ENCODE measurements at regions not wholly inside any gene's neighbourhood (a gene's known extent, or its start where the extent isn't known, plus 50 kb on each side); places are given as distances from the start of the nearest gene placed in this dataset.
"Not testable (repeated sequence)": the region's sequence is repeated elsewhere in the genome, so short reads cannot be mapped to it uniquely, and the experiment has no call there.

DNA sequence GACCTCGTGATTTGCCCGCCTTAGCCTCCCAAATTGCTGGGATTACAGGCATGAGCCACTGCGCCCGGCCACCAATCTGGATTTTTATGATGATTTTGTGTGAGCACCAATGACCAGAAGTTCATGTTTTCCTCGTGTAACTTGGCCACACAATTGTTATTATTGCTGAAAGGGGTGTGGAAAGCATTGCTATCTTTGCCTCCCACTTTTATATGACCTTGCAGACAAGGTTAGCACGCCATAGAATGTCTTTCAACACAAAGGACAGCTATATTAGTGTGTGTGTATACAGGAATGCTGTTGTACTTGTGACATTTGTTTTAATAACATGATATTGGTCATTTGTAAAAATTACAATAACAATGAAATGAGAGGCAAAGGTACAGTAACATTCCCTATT, 155.0 kb upstream of the ERCC6L2 start:
- intact Hi-C loops (cut with DNase I): loop anchor here (2.0 to 10.0 kb wide), 2 partner anchors 50 to 494 kb away; no protein-coding TSS in a partner anchor
- ATAC-seq: no peak
- DNase-seq (ENCODE audit: low spot score): no peak

DNA sequence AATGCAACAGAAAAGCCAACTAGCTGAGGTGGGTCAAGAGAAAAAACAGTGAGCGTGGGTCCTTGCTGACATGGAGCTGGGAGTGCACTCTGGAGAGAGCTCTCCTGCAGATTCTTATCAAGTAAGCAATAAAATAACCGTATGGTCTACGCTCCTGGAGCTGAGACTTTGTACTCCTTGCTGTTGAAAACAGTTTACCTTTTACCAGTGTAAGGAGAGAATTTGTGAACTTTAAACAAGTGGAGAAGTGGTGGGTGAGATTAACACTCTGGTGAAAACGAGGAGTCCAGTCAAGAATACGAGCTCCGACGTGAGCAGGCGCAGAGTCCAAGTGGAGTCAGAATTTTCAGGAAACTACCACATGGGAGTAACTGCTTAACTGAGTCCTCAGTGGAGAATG, 156.1 kb upstream of the ERCC6L2 start:
- no peak for DNase-seq (ENCODE audit: low spot score)
- intact Hi-C loops (cut with DNase I): no loop called here
- ATAC-seq: no peak

DNA sequence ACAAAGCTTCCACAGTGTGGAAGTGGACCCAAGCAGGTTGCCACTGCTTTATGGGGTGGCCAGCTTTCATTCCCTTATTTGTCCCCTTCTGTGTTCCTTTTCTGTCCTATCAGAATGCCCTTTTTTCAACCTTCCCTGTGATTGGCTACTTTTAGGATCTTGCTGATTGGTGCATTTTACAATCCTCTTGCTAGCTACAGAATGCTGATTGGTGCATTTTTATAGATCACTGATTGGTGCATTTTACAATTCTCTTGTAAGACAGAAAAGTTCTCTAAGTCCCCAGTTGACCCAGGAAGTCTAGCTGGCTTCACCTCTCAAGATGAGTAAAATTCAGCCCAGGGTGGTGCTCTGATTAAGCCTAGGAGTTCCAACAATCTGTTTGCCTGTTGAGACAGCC, 157.2 kb upstream of the ERCC6L2 start:
- intact Hi-C loops (cut with DNase I): no loop called here
- no peak for ATAC-seq
- no peak for DNase-seq (ENCODE audit: low spot score)

DNA sequence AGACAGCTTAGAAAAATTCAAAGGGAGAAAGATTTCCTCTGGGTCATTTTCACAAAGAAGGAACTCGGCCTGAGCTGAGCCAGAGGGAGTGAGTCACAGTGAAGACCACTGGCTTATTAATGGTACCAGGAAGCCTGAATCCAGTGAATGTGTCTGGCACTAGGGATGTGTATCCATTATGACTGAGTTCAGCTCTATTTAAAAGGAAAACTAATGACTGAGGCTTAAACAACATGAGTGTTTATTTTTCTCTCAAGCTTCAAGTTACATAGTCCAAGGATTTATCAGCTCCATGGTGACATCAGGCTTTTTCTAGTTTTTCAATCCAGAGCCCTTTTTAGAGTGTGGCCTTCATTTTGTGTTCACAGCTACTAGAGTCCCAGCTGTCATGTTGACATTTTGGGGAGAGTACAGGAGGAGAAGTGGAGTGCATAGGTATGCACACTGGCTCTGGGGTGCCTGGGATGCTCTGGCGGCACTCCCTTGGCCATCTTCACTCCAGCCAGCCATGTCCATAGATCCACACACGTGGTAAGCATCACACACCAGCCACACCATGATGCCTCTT, 159.5 kb upstream of the ERCC6L2 start:
- intact Hi-C loops (cut with DNase I): no loop called here
- ATAC-seq: no peak
- no peak for DNase-seq (ENCODE audit: low spot score)

DNA sequence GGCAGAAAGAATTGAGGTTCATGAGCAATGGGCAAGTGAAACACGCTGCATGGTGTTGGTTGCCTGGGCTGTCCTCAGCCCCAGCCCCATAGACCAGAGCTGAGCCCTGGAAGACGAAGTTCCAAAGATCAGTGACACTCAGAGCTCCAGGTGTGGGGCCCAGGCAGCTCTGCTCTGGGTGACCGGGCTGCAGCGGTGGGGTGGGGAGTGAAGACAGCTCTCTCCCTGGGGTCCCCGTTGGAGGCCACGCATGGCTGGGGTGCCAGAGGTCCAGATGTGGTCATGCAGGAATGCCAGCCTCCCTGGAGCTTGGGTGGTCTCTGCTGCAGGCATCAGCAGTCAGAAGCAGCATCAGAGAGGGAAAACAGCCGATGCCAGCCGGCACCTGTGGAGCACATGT, 165.0 kb upstream of the ERCC6L2 start:
- intact Hi-C loops (cut with DNase I): no loop called here
- no peak for DNase-seq (ENCODE audit: low spot score)
- ATAC-seq: no peak

DNA sequence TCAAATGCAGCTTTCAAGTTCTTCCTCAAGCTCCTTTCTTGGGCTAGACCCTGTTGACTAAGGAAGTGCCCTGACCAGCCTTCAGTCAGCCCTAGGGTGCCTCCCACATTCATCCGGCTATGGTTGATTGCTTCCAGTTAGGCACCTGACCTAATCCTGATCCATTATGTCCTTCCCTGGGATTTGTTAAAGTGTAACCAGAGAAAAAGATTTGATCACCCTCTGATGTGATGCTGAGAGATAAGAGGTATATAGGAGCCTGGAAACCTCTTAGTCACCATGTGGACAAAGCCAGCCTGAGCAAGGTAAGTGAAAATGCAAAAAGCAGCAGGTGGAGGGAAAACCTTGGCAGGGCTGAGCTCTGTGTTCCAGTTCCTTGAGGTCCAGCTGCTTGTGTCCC, 178.8 kb upstream of the ERCC6L2 start:
- intact Hi-C loops (cut with DNase I): no loop called here
- DNase-seq (ENCODE audit: low spot score) (no peak), ATAC-seq (no peak)

DNA sequence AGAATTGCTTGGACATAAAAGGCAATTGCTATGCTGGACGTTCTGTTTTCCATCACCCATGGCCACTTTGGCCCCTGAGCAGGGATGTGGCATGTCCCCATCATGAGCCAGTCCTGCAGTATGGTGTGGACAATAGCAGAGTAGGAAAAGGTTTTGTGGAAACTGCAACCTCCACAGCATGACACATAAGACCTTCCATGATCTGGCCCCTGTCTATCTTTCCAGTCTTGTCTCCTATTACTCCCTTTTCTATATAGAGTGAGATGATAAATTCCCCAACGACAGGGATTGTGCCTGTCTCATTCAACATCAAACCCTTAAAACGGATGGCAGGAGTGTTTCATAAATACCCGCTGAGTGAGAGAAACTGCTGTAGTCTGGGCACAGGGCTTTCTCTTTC, 174.7 kb upstream of the PTCH1 start:
- intact Hi-C loops (cut with DNase I): no loop called here
- no peak for DNase-seq (ENCODE audit: low spot score)
- ATAC-seq: no peak

DNA sequence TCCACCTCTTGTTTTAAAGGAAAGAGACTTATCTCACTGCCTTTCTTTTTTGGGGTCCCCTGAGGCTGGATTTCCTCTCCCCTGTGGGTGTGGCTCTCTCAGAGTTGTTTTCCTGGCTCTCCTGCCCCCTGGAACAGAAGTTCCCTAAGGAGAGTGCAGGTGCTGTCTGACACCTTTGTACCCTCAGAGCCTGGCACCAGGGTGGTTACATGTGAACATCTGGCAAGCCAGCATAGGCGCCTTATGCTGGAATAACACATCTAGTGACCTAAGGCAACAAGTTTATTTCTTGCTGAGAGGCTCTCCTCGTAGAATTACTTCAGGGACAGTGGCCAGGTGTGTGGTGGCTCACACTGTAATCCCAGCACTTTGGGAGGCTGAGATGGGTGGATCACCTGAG, 172.9 kb upstream of the PTCH1 start:
- ATAC-seq (no peak), DNase-seq (ENCODE audit: low spot score) (no peak)
- intact Hi-C loops (cut with DNase I): no loop called here

DNA sequence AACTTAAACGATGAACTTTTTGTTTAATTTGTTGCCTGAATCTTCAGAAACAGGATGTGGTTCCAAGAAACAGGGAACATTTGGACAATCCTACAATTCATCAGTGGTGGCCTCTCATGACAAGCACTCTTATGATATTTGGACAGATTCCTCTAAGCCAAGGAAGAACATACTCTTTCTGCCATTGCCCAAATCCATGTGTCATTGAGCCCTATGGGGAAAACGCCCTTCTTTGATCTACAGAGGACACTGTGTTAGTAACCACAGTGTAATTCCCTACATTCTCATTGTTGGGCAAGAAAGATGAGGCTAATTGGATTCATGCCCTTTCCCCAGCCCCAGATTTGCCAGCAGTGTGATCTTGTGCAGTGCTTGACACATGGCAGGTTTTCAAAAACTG, 167.7 kb upstream of the PTCH1 start:
- intact Hi-C loops (cut with DNase I): no loop called here
- ATAC-seq: no peak
- no peak for DNase-seq (ENCODE audit: low spot score)

DNA sequence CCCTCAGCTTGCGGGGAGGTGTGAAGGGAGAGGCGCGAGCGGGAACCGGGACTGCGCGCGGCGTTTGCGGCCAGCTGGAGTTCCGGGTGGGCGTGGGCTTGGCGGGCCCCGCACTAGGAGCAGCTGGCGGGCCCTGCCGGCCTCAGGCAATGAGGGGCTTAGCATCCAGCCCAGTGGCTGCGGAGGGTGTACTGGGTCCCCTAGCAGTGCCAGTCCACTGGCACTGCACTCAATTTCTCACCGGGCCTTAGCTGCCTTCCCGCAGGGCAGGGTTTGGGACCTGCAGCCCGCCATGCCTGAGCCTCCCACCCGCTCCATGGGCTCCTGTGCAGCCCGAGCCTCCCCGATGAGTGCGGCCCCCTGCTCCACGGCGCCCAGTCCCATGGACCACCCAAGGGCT, 163.5 kb upstream of the PTCH1 start:
- intact Hi-C loops (cut with DNase I); ATAC-seq; DNase-seq (ENCODE audit: low spot score): not testable (repeated sequence)

DNA sequence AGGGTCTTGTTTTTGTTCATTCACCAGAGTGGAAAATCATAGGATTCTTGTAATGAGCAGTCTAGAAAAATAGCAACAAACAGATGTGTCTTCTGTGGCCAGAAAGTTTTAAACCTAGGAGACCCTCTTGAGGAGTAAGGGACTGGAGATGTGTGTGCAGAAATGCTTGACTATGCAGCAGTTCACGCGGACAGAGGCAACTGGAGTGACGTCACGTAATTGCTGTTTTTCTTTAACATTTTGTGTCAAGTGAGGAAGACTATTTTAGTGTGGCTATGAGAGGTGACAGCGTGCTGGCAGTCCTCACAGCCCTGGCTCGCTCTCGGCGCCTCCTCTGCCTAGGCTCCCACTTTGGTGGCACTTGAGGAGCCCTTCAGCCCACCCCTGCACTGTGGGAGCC, 163.1 kb upstream of the PTCH1 start:
- ATAC-seq (no peak), DNase-seq (ENCODE audit: low spot score) (no peak)
- intact Hi-C loops (cut with DNase I): no loop called here

DNA sequence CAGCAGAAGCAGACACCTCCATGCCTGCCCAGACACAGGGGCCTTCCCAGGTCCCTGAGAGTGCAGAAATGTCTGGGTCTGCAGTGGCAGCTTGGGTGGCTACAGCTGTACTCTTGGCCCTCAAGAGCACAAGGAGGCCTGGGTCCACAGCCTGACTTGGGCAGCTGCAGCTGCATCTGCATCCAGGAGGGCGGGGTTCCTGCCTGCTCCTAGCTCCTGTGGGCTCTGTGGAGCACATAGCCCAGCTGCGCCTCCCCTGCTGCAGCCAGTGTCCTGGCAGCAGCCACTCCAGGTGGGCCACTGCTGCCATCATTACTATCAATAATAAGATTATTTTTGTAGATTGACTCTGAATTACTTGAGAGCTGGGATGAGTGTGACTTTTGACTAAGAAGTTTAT, 162.0 kb upstream of the PTCH1 start:
- DNase-seq (ENCODE audit: low spot score): no peak
- peak; percentile 52 for ATAC-seq
- intact Hi-C loops (cut with DNase I): no loop called here

DNA sequence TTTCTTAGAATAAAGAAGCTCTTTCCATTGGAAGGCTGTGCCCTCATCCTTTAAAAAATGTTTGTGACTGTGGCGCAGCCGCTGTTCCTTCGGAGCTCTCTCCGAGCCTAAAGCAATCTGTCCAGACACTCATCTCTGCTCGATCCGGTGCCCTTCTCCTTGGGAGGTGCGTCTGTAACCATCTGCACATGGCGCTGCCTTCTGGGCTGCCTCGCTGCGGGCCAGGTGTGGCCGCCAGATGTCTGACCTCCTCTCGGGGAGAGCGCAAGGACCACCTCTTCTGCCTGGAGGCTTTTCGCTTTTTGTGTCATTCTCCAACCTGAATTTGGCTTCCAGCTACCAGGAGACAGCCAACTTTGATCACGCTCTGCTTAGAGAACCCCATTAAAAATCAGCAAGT, 153.4 kb upstream of the PTCH1 start:
- intact Hi-C loops (cut with DNase I): loop anchor here (2.0 kb wide), 1 partner anchor 51 kb away; no protein-coding TSS in a partner anchor
- no peak for DNase-seq (ENCODE audit: low spot score)
- ATAC-seq: peak; percentile 85

DNA sequence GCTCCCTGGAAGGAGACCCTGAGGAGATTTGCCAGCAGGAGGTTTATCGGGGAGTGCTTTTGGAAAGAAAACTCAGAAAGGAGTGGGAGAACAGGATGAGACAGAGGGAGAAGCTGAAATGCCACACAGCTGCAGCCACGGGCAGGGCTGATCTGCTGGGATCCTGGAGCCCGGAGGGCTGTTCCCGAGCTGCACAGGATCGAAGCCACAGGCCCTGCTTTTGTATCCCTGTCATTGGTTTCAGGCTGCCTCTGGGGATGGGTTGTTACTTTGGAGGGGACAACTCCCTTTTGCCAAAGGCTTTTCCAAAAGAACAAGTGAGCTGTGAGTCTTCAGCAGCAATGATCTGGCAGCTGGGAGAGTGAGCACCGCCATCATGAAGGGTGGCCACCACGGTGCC, 152.5 kb upstream of the PTCH1 start:
- DNase-seq (ENCODE audit: low spot score) (no peak), ATAC-seq (peak; percentile 44)

DNA sequence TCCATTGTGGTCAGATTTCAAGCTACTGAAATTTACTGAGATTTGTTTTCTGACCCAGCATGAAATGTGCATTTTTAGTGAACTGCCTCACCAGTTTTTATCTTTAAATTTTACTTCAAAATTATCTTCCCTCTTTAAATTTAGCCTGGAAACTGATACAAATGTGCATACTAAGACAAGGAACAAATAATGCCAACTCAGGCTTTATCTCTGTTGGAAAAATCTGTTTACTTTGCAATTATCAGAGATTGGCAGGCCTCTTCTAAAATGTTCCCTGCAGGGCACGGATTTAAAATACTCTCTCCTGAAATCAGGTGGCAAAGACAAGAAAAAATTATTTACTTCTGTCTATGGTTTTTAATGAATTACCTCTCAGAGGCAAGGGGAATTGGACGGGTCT, 151.0 kb upstream of the PTCH1 start:
- DNase-seq (ENCODE audit: low spot score) (no peak), ATAC-seq (no peak)
- intact Hi-C loops (cut with DNase I): no loop called here

More for the DNA sequence above, 152.5 kb upstream of the PTCH1 start:
- intact Hi-C loops (cut with DNase I): no loop called here

DNA sequence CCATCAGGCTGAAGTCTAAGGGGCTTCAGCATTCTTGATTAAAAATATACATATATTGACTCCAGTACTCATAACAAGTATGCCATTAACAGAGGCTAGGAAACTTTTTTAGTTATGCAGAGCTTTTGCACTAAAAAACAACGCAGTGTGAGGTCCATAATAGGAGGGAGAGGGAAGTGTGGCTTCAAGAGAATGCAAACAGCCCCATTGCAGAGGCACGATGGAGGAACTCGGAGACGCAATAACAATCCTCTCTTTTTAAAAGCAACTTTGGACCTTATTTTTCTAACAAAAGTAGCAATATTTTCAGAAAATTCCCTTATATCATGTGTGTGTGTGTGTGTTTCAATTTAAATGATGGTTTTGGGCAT, 150.0 kb upstream of the PTCH1 start:
- intact Hi-C loops (cut with DNase I): no loop called here
- ATAC-seq (no peak), DNase-seq (ENCODE audit: low spot score) (no peak)

DNA sequence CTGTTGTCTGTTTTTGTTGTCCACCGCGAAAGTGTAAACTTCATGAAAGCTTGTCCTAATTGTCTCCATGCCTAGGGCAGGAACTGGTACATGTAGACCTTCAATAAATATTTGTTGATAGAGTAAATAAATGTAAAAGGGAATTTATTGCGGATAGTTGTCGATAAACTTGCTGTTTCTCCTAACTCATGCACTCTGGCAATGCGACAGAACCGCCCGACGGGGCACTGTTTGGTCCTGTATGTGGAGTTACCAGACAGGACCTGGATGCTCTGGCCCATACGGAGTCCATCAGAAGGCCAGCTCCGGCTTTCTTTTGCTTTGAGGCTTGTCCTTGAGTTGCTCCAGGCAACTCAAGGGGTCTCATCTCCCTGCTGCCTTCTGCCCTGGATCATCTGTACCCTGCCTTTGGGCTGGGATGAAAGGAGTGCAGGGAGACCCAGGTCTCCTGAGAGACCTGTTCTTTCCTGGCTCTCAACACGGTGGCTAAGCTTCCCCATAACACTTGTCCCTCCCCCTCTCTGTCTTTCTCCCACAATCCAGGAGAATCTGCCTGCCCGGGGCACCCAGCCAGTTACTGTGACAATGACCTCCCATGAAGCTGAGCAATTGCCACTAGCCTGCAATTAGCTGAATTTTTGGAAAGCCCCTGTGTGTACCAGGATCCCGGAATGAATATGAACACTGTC, 149.5 kb upstream of the PTCH1 start:
- intact Hi-C loops (cut with DNase I): no loop called here
- DNase-seq (ENCODE audit: low spot score) (no peak), ATAC-seq (peak; percentile 62)

DNA sequence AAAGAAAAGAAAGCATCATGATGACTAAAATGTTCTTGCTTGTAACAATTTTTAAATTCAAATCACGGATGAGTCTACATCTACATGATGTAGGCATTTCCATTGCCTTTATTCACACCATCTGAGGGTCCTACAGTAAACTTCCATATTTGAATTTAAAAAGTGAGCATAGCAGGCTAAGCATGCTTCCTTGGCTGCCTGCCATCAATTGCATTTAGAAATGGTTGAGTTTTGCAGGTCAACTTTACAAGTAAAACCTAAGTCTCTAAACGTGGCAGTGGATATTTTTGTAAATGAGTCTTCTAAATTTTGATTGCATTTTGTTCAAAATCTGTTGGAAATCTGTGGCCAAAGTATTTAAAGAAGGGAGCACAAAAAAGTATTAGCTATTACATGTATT, 136.5 kb upstream of the PTCH1 start:
- no peak for ATAC-seq
- no peak for DNase-seq (ENCODE audit: low spot score)
- intact Hi-C loops (cut with DNase I): no loop called here

DNA sequence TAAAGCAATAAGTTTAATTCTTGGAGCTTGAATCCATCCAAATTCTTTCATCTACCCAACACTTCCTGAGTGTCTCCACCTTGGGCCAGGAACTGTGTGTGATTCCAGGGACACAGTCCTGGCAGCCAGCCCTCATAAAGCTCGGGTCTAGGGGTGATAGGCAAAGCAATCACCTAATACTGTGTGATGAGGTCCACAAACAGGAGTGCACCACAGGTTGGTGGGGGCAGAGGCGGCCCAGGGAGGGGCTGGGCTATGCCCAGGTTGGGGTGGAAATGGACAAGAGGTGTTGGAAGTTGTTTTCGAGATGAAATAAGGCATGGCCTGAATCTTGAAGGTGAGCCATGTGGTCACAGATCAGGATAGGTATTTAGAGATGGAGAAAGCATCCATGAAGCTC, 133.9 kb upstream of the PTCH1 start:
- no peak for DNase-seq (ENCODE audit: low spot score)
- peak; percentile 42 for ATAC-seq
- intact Hi-C loops (cut with DNase I): no loop called here

DNA sequence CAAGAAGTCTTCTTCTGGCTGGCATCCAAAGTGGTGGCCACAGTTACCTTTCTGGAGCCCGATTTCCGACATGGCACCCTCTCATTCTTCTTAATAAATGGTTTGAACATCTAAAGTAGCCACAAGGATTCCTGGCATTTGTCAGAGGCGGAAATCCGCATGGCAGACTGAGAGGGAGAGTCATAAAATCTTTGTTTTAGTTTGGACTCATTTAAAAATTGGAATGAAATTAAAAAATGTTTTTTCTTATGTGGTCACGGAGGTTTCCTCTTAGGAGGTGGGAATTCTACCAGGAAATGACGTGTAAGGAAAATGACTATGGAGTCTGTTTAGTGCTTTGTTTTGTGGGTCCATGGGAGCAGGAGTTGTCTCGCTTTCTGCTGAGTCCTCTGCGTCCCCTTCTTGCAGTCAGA, 133.0 kb upstream of the PTCH1 start:
- intact Hi-C loops (cut with DNase I): no loop called here
- peak; percentile 67 for ATAC-seq
- DNase-seq (ENCODE audit: low spot score): no peak

DNA sequence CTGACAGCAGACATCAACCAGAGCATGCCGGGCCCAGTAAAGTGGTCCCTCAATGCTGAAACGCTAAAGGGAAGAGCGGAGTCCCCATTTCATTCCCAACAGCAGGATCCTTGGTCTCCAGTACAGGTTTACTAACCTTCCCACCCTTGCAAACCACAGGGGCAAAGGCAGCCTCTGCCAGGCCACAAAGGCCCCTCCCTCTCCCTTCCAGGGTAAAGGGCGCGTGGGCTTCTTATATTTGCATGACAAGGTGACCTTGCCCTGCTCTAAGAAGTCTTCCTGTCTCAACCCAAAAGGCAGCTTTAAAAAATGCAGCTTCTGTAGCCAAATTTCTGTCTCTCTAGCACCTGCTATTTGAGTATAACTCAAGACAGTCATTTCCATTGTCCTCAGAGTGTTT, 131.5 kb upstream of the PTCH1 start:
- intact Hi-C loops (cut with DNase I): no loop called here
- DNase-seq (ENCODE audit: low spot score): no peak

More for the DNA sequence above, 131.5 kb upstream of the PTCH1 start:
- ATAC-seq: no peak
